Left lung (tissue), 4 donors: ENCODE measurements at regions not wholly inside any gene's neighbourhood (a gene's known extent, or its start where the extent isn't known, plus 50 kb on each side); places are given as distances from the start of the nearest gene placed in this dataset.

Source experiments
- ATAC-seq: fragments of 200-7000 bp; cut with Tn5 transposase; one replicate; pipeline ENCODE4 v1.9.1; 2020; ENCODE audit warnings: moderate library complexity
- DNase-seq, 4 donors: peaks; one replicate each; pipeline ENCODE4 v3.0.0-alpha.2; 2013 to 2020
- H3K27ac ChIP-seq, 2 donors: fragments of 200-600 bp; sonication (generic) in 1 of 2; one replicate each; pipeline versions ENCODE4 v1.5.0 to v1.8.0; 2020 to 2021
- H3K27me3 ChIP-seq, 2 donors: fragments of 200-600 bp; sonication (generic) in 1 of 2; one replicate each; pipeline versions ENCODE4 v1.5.0 to v1.8.0; 2020 to 2021
- H3K36me3 ChIP-seq, 2 donors: fragments of 200-600 bp; sonication (generic) in 1 of 2; one replicate each; pipeline versions ENCODE4 v1.5.0 to v1.8.0; 2020 to 2021
- H3K4me1 ChIP-seq, 2 donors: fragments of 200-600 bp; one replicate each; pipeline ENCODE4 v1.8.0; 2021
- H3K4me3 ChIP-seq, 2 donors: fragments of 200-600 bp; sonication (generic) in 1 of 2; one replicate each; pipeline versions ENCODE4 v1.5.0 to v1.8.0; 2020 to 2021; ENCODE audit warnings: mild to moderate bottlenecking in 1 of 2
- H3K9me3 ChIP-seq, 2 donors: fragments of 200-600 bp; sonication (generic) in 1 of 2; one replicate each; pipeline versions ENCODE4 v1.5.0 to v1.8.0; 2020 to 2021
- intact Hi-C, 2 donors: fragments of 100-400 bp; cut with DNase I; formaldehyde crosslinking; loops; one replicate each; pipeline versions ENCODE4 v1.11.2 to v1.14.2; 2022
- TF ChIP-seq, protein P1 (sequence below), 2 donors: fragments of 200-600 bp; sonication (generic) in 1 of 2; IDR thresholded peaks; one replicate each; pipeline versions ENCODE4 v1.5.0 to v1.8.0; 2021; ENCODE audit warnings: antibody characterized with exemption in 2 of 2
- donor health status: DM: no; HTN: yes; CAD: no.
- donor health status: DM: no; HTN: no; CAD: no.

- TF ChIP-seq, protein P1, sequence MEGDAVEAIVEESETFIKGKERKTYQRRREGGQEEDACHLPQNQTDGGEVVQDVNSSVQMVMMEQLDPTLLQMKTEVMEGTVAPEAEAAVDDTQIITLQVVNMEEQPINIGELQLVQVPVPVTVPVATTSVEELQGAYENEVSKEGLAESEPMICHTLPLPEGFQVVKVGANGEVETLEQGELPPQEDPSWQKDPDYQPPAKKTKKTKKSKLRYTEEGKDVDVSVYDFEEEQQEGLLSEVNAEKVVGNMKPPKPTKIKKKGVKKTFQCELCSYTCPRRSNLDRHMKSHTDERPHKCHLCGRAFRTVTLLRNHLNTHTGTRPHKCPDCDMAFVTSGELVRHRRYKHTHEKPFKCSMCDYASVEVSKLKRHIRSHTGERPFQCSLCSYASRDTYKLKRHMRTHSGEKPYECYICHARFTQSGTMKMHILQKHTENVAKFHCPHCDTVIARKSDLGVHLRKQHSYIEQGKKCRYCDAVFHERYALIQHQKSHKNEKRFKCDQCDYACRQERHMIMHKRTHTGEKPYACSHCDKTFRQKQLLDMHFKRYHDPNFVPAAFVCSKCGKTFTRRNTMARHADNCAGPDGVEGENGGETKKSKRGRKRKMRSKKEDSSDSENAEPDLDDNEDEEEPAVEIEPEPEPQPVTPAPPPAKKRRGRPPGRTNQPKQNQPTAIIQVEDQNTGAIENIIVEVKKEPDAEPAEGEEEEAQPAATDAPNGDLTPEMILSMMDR (IDR thresholded peaks at IDR 0.05) = no peak
- Histone ChIP-seq H3K4me3 (no peak overlapping the region), H3K27ac (no peak overlapping the region), H3K9me3 (no peaks in the 10 kb centered on the region), H3K27me3 (no peaks in the 10 kb centered on the region), H3K36me3 (no peaks in the 10 kb centered on the region), H3K4me1 (no peaks in the 10 kb centered on the region)
- intact Hi-C loops = no loop called here
- ATAC-seq = peak; percentile 53
- DNase-seq = no peak
Measured at GRCh38 chr11:80778432-80778831, 1337.6 kb upstream of the TENM4 start.

GRCh38 chr11:80773919-80774318 is 1333.1 kb upstream of the TENM4 start:
- Histone ChIP-seq H3K4me1 (no peaks in the 10 kb centered on the region), H3K36me3 (no peaks in the 10 kb centered on the region), H3K4me3 (no peak overlapping the region), H3K9me3 (no peaks in the 10 kb centered on the region), H3K27ac (no peak overlapping the region), H3K27me3 (no peaks in the 10 kb centered on the region)
- intact Hi-C loops = no loop called here
- TF ChIP-seq, protein P1 (IDR thresholded peaks at IDR 0.05) = no peak
- no peak for ATAC-seq
- no peak for DNase-seq

- intact Hi-C loops = no loop called here
- no peak overlapping the region for H3K27ac ChIP-seq
- no peaks in the 10 kb centered on the region for H3K36me3 ChIP-seq
- DNase-seq = no peak
- H3K4me3 ChIP-seq = no peak overlapping the region
- no peak for ATAC-seq
- no peaks in the 10 kb centered on the region for H3K9me3 ChIP-seq
- TF ChIP-seq, protein P1 (IDR thresholded peaks at IDR 0.05) = no peak
- no peaks in the 10 kb centered on the region for H3K4me1 ChIP-seq
- H3K27me3 ChIP-seq = no peaks in the 10 kb centered on the region
Measured at GRCh38 chr11:80771017-80771416, 1330.2 kb upstream of the TENM4 start.

DNA sequence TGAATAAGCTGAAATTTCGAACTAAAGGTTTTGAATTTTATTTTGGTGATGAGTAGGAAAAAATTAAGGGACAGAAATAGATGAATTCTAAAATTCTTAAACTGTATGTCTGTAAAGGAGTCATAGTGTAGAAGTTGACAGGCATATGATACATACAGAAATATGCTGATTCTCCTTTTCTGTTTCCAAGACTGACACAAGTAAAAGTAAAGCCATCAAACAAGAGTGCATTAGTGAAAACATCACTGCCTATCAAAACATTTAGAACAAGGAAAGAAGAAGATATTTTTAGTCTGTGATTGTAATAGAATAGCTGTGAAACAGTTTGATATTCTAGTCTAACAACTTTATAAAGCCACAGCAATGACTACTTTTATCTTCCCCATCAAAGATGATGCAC is 1318.0 kb upstream of the TENM4 start:
- Histone ChIP-seq H3K27ac (no peak overlapping the region), H3K27me3 (no peaks in the 10 kb centered on the region), H3K4me3 (no peak overlapping the region), H3K36me3 (no peaks in the 10 kb centered on the region), H3K4me1 (no peaks in the 10 kb centered on the region), H3K9me3 (no peaks in the 10 kb centered on the region)
- ATAC-seq (no peak), DNase-seq (no peak)
- TF ChIP-seq, protein P1 (IDR thresholded peaks at IDR 0.05) = no peak
- intact Hi-C loops = no loop called here

GRCh38 chr11:80748207-80748925 is 1307.5 kb upstream of the TENM4 start:
- H3K27me3 ChIP-seq = no peaks in the 10 kb centered on the region
- ATAC-seq (no peak), DNase-seq (no peak)
- H3K4me1 ChIP-seq = no peaks in the 10 kb centered on the region
- H3K9me3 ChIP-seq = no peaks in the 10 kb centered on the region
- TF ChIP-seq, protein P1 (IDR thresholded peaks at IDR 0.05) = no peak
- H3K4me3 ChIP-seq = no peak overlapping the region
- H3K27ac ChIP-seq = no peak overlapping the region
- intact Hi-C loops = no loop called here
- H3K36me3 ChIP-seq = no peaks in the 10 kb centered on the region
